CD1c-positive myeloid dendritic cell (primary cell): ENCODE measurements at regions not wholly inside any gene's neighbourhood (a gene's known extent, or its start where the extent isn't known, plus 50 kb on each side); places are given as distances from the start of the nearest gene placed in this dataset.
"Not testable (repeated sequence)": the region's sequence is repeated elsewhere in the genome, so short reads cannot be mapped to it uniquely, and the experiment has no call there.

Experiments
- DNase-seq: peaks from one replicate; pipeline ENCODE4 v3.0.0-alpha.2; 2016; ENCODE audit errors: extremely low spot score

- DNase-seq = not testable (repeated sequence)
Observed at GRCh38 chr2:87572906-87573305, 175.0 kb upstream of the PLGLB2 start.

GRCh38 chr2:87573386-87574192, 174.3 kb upstream of the PLGLB2 start:
- not testable (repeated sequence) for DNase-seq

GRCh38 chr2:87574193-87575119, 173.4 kb upstream of the PLGLB2 start:
- peak; percentile 2 for DNase-seq

- not testable (repeated sequence) for DNase-seq
Observed at GRCh38 chr2:87575138-87575537, 172.7 kb upstream of the PLGLB2 start.

GRCh38 chr2:87577358-87577757, 170.5 kb upstream of the PLGLB2 start:
- DNase-seq = not testable (repeated sequence)

- DNase-seq = not testable (repeated sequence)
Observed at GRCh38 chr2:87582152-87582551, 165.7 kb upstream of the PLGLB2 start.

- DNase-seq = not testable (repeated sequence)
Observed at GRCh38 chr2:87582579-87582978, 165.3 kb upstream of the PLGLB2 start.

GRCh38 chr2:87583370-87583769, 164.5 kb upstream of the PLGLB2 start:
- DNase-seq = not testable (repeated sequence)

- not testable (repeated sequence) for DNase-seq
Observed at GRCh38 chr2:87583803-87584202, 164.1 kb upstream of the PLGLB2 start.

- not testable (repeated sequence) for DNase-seq
Observed at GRCh38 chr2:87584268-87584906, 163.5 kb upstream of the PLGLB2 start.

GRCh38 chr2:87587934-87588333, 160.0 kb upstream of the PLGLB2 start:
- DNase-seq = not testable (repeated sequence)

GRCh38 chr2:87592974-87593373, 154.9 kb upstream of the PLGLB2 start:
- DNase-seq = not testable (repeated sequence)

GRCh38 chr2:87593784-87594610, 153.9 kb upstream of the PLGLB2 start:
- DNase-seq = peak; percentile 2

- DNase-seq = not testable (repeated sequence)
Observed at GRCh38 chr2:87594611-87594992, 153.3 kb upstream of the PLGLB2 start.

- DNase-seq = not testable (repeated sequence)
Observed at GRCh38 chr2:87595017-87595416, 152.9 kb upstream of the PLGLB2 start.

- DNase-seq = not testable (repeated sequence)
Observed at GRCh38 chr2:87600961-87601360, 146.9 kb upstream of the PLGLB2 start.

GRCh38 chr2:87602118-87602517, 145.8 kb upstream of the PLGLB2 start:
- not testable (repeated sequence) for DNase-seq

GRCh38 chr2:87602728-87603127, 145.2 kb upstream of the PLGLB2 start:
- not testable (repeated sequence) for DNase-seq

GRCh38 chr2:87603418-87604278, 144.2 kb upstream of the PLGLB2 start:
- not testable (repeated sequence) for DNase-seq

GRCh38 chr2:87604279-87604818, 143.5 kb upstream of the PLGLB2 start:
- DNase-seq = not testable (repeated sequence)
